ENCODE measurements at regions not wholly inside any gene's neighbourhood (a gene's known extent, or its start where the extent isn't known, plus 50 kb on each side); places are given as distances from the start of the nearest gene placed in this dataset.
A peak's percentile ranks its signal among the peaks of the same experiment; 100 is the strongest.

- peak; percentile 80; the same call in 1 of the 2 replicates for TF ChIP-seq ZNF8 (CRISPR knock-in tag; IDR thresholded peaks at IDR 0.05)
- no peak for TF ChIP-seq ZNF565 (CRISPR knock-in tag; conservative IDR thresholded peaks at IDR 0.05; ENCODE audit: low read depth)
- peak; percentile 82 for ATAC-seq
Observed at GRCh38 chr3:102529452-102529851, 94.6 kb downstream of the ZPLD1 start.

- ATAC-seq = peak; percentile 62; the same call in 2 of the 3 replicates
- no peak for TF ChIP-seq ISL1 (CRISPR knock-in tag; IDR thresholded peaks at IDR 0.05)
- no peak for TF ChIP-seq POU6F1 (CRISPR knock-in tag; IDR thresholded peaks at IDR 0.05; ENCODE audit: borderline replicate concordance, low read depth)
- no peak for TF ChIP-seq GLIS3 (CRISPR knock-in tag; IDR thresholded peaks at IDR 0.05)
- TF ChIP-seq PPARA (CRISPR knock-in tag; IDR thresholded peaks at IDR 0.05; ENCODE audit: borderline replicate concordance) = no peak
- no peak for TF ChIP-seq OSR1 (CRISPR knock-in tag; IDR thresholded peaks at IDR 0.05)
- no peak for TF ChIP-seq ZNF565 (CRISPR knock-in tag; conservative IDR thresholded peaks at IDR 0.05; ENCODE audit: low read depth)
- no peak for TF ChIP-seq BACH2 (CRISPR knock-in tag; IDR thresholded peaks at IDR 0.05; ENCODE audit: borderline replicate concordance)
- TF ChIP-seq ZFP30 (CRISPR knock-in tag; IDR thresholded peaks at IDR 0.05) = no peak
- no peak for TF ChIP-seq ZFP3 (CRISPR knock-in tag; IDR thresholded peaks at IDR 0.05)
- no peak for TF ChIP-seq ZNF8 (CRISPR knock-in tag; IDR thresholded peaks at IDR 0.05)
- no peak for TF ChIP-seq CSRNP3 (CRISPR knock-in tag; IDR thresholded peaks at IDR 0.05)
- TF ChIP-seq TSHZ2 (CRISPR knock-in tag; IDR thresholded peaks at IDR 0.05) = no peak
- TF ChIP-seq RARB (CRISPR knock-in tag; IDR thresholded peaks at IDR 0.05) = no peak
- TF ChIP-seq ZC3H10 (CRISPR knock-in tag; IDR thresholded peaks at IDR 0.05) = no peak
Observed at GRCh38 chr3:102530415-102531181, 95.8 kb downstream of the ZPLD1 start.

GRCh38 chr3:102531686-102532085, 96.9 kb downstream of the ZPLD1 start:
- no peak for ATAC-seq
- TF ChIP-seq RARB (CRISPR knock-in tag; IDR thresholded peaks at IDR 0.05) = no peak
- no peak for TF ChIP-seq PPARA (CRISPR knock-in tag; IDR thresholded peaks at IDR 0.05; ENCODE audit: borderline replicate concordance)
- no peak for TF ChIP-seq ARNTL (CRISPR knock-in tag; IDR thresholded peaks at IDR 0.05; ENCODE audit: borderline replicate concordance, low read depth)
- no peak for TF ChIP-seq OSR1 (CRISPR knock-in tag; IDR thresholded peaks at IDR 0.05)
- no peak for TF ChIP-seq CSDC2 (CRISPR knock-in tag; IDR thresholded peaks at IDR 0.05)
- no peak for TF ChIP-seq ZNF70 (CRISPR knock-in tag; IDR thresholded peaks at IDR 0.05)
- TF ChIP-seq ZFP30 (CRISPR knock-in tag; IDR thresholded peaks at IDR 0.05) = no peak
- no peak for TF ChIP-seq CREB5 (CRISPR knock-in tag; IDR thresholded peaks at IDR 0.05; ENCODE audit: low read depth)
- TF ChIP-seq GLIS3 (CRISPR knock-in tag; IDR thresholded peaks at IDR 0.05) = no peak
- no peak for TF ChIP-seq ESRRG (CRISPR knock-in tag; IDR thresholded peaks at IDR 0.05)
- TF ChIP-seq ZC3H10 (CRISPR knock-in tag; IDR thresholded peaks at IDR 0.05) = no peak
- no peak for TF ChIP-seq ZNF565 (CRISPR knock-in tag; conservative IDR thresholded peaks at IDR 0.05; ENCODE audit: low read depth)
- TF ChIP-seq TCF4 (CRISPR knock-in tag; IDR thresholded peaks at IDR 0.05; ENCODE audit: borderline replicate concordance) = no peak

GRCh38 chr3:102532901-102533300, 98.1 kb downstream of the ZPLD1 start:
- TF ChIP-seq ZFP3 (CRISPR knock-in tag; IDR thresholded peaks at IDR 0.05) (no peak), GLIS3 (CRISPR knock-in tag; IDR thresholded peaks at IDR 0.05) (no peak), PATZ1 (CRISPR knock-in tag; IDR thresholded peaks at IDR 0.05; ENCODE audit: borderline replicate concordance) (no peak), TSHZ2 (CRISPR knock-in tag; IDR thresholded peaks at IDR 0.05) (no peak)
- ATAC-seq = no peak
